ENCODE measurements at regions not wholly inside any gene's neighbourhood (a gene's known extent, or its start where the extent isn't known, plus 50 kb on each side); places are given as distances from the start of the nearest gene placed in this dataset.
"Not testable (repeated sequence)": the region's sequence is repeated elsewhere in the genome, so short reads cannot be mapped to it uniquely, and the experiment has no call there.

DNA sequence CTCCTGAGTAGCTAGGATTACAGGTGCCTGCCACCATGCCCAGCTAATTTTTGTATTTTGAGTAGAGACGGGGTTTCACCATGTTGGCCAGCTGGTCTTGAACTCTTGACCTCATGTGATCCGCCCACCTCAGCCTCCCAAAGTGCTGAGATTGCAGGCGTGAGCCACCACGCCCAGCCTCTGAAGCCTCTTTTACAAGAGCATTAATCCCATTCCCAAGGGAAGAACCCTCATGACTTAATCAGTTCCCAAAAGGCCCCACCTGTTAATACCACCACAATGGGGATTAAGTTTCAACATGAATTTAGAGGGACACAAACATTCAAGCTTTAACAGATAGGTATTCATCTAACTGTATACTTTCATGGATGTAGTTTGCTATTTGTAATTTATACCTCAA, 65.7 kb upstream of the CHST1 start:
- H3K4me3 ChIP-seq (ENCODE audit: extremely low read depth in 1 of 4, insufficient read depth in 2 of 4, low read depth in 3 of 4, low read length in 4 of 4); H3K23ac ChIP-seq (ENCODE audit: insufficient read length); H3K9me3 ChIP-seq (ENCODE audit: insufficient read depth in 2 of 2, low read depth in 1 of 2, low read length in 1 of 2); H2BK120ac ChIP-seq (replicated peaks; ENCODE audit: low read depth, low read length); H2BK20ac ChIP-seq (ENCODE audit: low read length); H3K79me1 ChIP-seq (ENCODE audit: low read depth, low read length); H3K27ac ChIP-seq (ENCODE audit: low read depth, low read length); H3K4ac ChIP-seq (replicated peaks; ENCODE audit: insufficient read length, low read depth, low read length); H3K79me2 ChIP-seq (ENCODE audit: control insufficient read depth in 1 of 2, insufficient read depth in 2 of 2, low read length in 2 of 2); DNase-seq (ENCODE audit: low read depth in 1 of 2, low spot score in 2 of 2); H3K14ac ChIP-seq (ENCODE audit: insufficient read length); H3K4me1 ChIP-seq (replicated peaks in 1 of 4; ENCODE audit: control insufficient read depth in 3 of 4, insufficient read depth in 4 of 4, low read length in 3 of 4); H2BK5ac ChIP-seq (ENCODE audit: low read depth, low read length); POLR2A ChIA-PET (ENCODE audit: partially characterized antibody); H3K27me3 ChIP-seq (replicated peaks in 1 of 4; ENCODE audit: control insufficient read depth in 3 of 4, extremely low read depth in 1 of 4, insufficient read depth in 3 of 4, low read length in 3 of 4); H3K56ac ChIP-seq (replicated peaks; ENCODE audit: insufficient read length, low read depth, low read length); H2AFZ ChIP-seq (ENCODE audit: low read length); H3K36me3 ChIP-seq (ENCODE audit: control insufficient read depth in 2 of 4, insufficient read depth in 4 of 4, low read length in 3 of 4); H2BK12ac ChIP-seq (ENCODE audit: low read depth, low read length); H4K91ac ChIP-seq (replicated peaks; ENCODE audit: insufficient read length, low read length); H3K4me2 ChIP-seq (ENCODE audit: insufficient read depth in 1 of 2, low read depth in 2 of 2, low read length in 2 of 2); H3K23me2 ChIP-seq (ENCODE audit: low read depth, low read length); H2AK5ac ChIP-seq (ENCODE audit: low read depth, low read length); FAIRE-seq; H3K18ac ChIP-seq (ENCODE audit: extremely low read depth, low read length); H4K5ac ChIP-seq (ENCODE audit: insufficient read length, low read depth, low read length); H4K20me1 ChIP-seq (replicated peaks in 1 of 2; ENCODE audit: control insufficient read depth in 1 of 2, insufficient read depth in 2 of 2, low read length in 2 of 2); H3K9ac ChIP-seq (replicated peaks in 1 of 4; ENCODE audit: extremely low read depth in 1 of 4, low read depth in 3 of 4, low read length in 3 of 4); H4K8ac ChIP-seq (ENCODE audit: extremely low read depth, insufficient read depth, low read length); H2BK15ac ChIP-seq (ENCODE audit: low read length): not testable (repeated sequence)
- WGBS, 2 experiments (ENCODE audit: extremely low coverage in 1 of 2, insufficient coverage in 1 of 2, insufficient read length in 1 of 2, insufficient replicate concordance in 2 of 2, low coverage in 1 of 2, low lambda C conversion rate in 2 of 2, missing lambda C conversion rate in 1 of 2): 96% methylated on average over 4 of the region's 4 CpGs; no CpG with 5 or more reads in 1 of the 2 experiments
- CTCF ChIA-PET (ENCODE audit: partially characterized antibody): interaction anchor here (0.6 kb wide), 2 partner anchors 24 to 39 kb away, joined by 3 read pairs; no protein-coding TSS in a partner anchor
